HepG2 (cell line): ENCODE measurements at regions not wholly inside any gene's neighbourhood (a gene's known extent, or its start where the extent isn't known, plus 50 kb on each side); places are given as distances from the start of the nearest gene placed in this dataset.

Experiments
- HOXA3 ChIP-seq: sonication (generic); formaldehyde crosslinking; IDR thresholded peaks from 2 replicates; pipeline ENCODE4 v1.5.0; 2020; ENCODE audit warnings: missing genetic modification reagents
- KDM1A ChIP-seq: IDR thresholded peaks from 2 replicates; pipeline ENCODE4 v1.6.1; 2016; ENCODE audit warnings: missing compliant biosample characterization
- MAX ChIP-seq: IDR thresholded peaks from 2 replicates; pipeline ENCODE4 v1.6.1; 2012; ENCODE audit warnings: inconsistent platforms
- MBNL3 ChIP-seq: fragments of 250-450 bp; sonication (Bioruptor Pico); conservative IDR thresholded peaks from 2 replicates; pipeline ENCODE4 v1.8.0; 2022; ENCODE audit warnings: mild to moderate bottlenecking, inconsistent platforms
- MLXIP ChIP-seq: sonication (generic); formaldehyde crosslinking; IDR thresholded peaks from 2 replicates; pipeline ENCODE4 v1.9.0; 2021; ENCODE audit warnings: missing genetic modification reagents, borderline replicate concordance
- RXRA ChIP-seq: sonication (generic); formaldehyde crosslinking; IDR thresholded peaks from 2 replicates; pipeline ENCODE4 v1.5.1; 2020; ENCODE audit warnings: missing genetic modification reagents
- SRSF9 ChIP-seq: fragments of 200-400 bp; formaldehyde crosslinking; IDR thresholded peaks from 2 replicates; pipeline ENCODE4 v1.6.1; 2018; ENCODE audit warnings: borderline replicate concordance, mild to moderate bottlenecking, low read depth, low read length; ENCODE audit not compliant: insufficient read depth, poor library complexity, severe bottlenecking
- WIZ ChIP-seq: sonication (generic); formaldehyde crosslinking; IDR thresholded peaks from 2 replicates; pipeline ENCODE4 v1.5.1; 2020; ENCODE audit warnings: mild to moderate bottlenecking, missing genetic modification reagents
- ZFP36L1 ChIP-seq: sonication (generic); formaldehyde crosslinking; IDR thresholded peaks from 2 replicates; pipeline ENCODE4 v1.8.0; 2022; ENCODE audit warnings: mild to moderate bottlenecking, missing genetic modification reagents, moderate library complexity
- ZMYM2 ChIP-seq: sonication (generic); formaldehyde crosslinking; IDR thresholded peaks from 2 replicates; pipeline ENCODE4 v1.8.0; 2022; ENCODE audit warnings: mild to moderate bottlenecking, missing genetic modification reagents
- ZZZ3 ChIP-seq: sonication (generic); formaldehyde crosslinking; IDR thresholded peaks from 2 replicates; pipeline ENCODE4 v1.4.0; 2020; ENCODE audit warnings: missing genetic modification reagents, mild to moderate bottlenecking, borderline replicate concordance
- TF ChIP-seq, protein P1 (sequence below), 2 experiments: sonication (generic) in 1 of 2; formaldehyde crosslinking in 1 of 2; IDR thresholded peaks; 2 replicates each; pipeline versions ENCODE4 v1.5.1 to v1.6.1; 2011 to 2020; ENCODE audit warnings: borderline replicate concordance in 1 of 2, low read depth in 1 of 2, low read length in 1 of 2, mild to moderate bottlenecking in 1 of 2, missing genetic modification reagents in 1 of 2, moderate library complexity in 1 of 2
- TF ChIP-seq, protein P2 (sequence below): sonication (generic); formaldehyde crosslinking; IDR thresholded peaks from 2 replicates; pipeline ENCODE4 v1.5.0; 2020; ENCODE audit warnings: mild to moderate bottlenecking, missing genetic modification reagents, moderate library complexity

DNA sequence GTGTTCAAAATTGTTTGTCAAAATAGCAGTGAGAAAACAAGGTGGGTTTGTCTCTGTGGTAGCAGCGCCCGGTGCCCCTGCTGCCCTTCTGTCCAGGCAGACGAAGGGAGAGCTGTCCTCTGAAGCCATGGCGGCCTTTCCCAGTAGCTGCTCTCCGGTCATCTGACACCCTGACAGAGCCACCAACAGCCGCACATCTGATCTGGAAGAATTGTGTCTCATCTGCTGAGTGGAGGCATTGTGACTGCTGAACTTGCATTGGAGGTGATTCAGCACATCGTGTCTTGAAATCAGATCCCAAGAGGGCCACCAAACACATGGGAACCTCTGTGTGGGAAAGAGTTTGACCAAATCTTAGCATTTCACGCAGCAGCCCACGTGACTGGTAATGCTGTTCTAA lies 337.6 kb upstream of the IRX1 start:
- TF ChIP-seq ZZZ3 (no peak), RXRA (CRISPR knock-in tag) (no peak), HOXA3 (CRISPR knock-in tag) (no peak), MBNL3 (no peak), MAX (no peak), KDM1A (CRISPR knock-in tag) (no peak), SRSF9 (no peak), WIZ (CRISPR knock-in tag) (no peak), ZFP36L1 (CRISPR knock-in tag) (no peak), ZMYM2 (CRISPR knock-in tag) (no peak), MLXIP (CRISPR knock-in tag) (no peak)
- TF ChIP-seq, protein P1, sequence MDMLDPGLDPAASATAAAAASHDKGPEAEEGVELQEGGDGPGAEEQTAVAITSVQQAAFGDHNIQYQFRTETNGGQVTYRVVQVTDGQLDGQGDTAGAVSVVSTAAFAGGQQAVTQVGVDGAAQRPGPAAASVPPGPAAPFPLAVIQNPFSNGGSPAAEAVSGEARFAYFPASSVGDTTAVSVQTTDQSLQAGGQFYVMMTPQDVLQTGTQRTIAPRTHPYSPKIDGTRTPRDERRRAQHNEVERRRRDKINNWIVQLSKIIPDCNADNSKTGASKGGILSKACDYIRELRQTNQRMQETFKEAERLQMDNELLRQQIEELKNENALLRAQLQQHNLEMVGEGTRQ (IDR thresholded peaks at IDR 0.05; ENCODE audit: low read depth, low read length), result no peak
- TF ChIP-seq, protein P1 (CRISPR knock-in tag; IDR thresholded peaks at IDR 0.05; ENCODE audit: borderline replicate concordance), result no peak
- TF ChIP-seq, protein P2, sequence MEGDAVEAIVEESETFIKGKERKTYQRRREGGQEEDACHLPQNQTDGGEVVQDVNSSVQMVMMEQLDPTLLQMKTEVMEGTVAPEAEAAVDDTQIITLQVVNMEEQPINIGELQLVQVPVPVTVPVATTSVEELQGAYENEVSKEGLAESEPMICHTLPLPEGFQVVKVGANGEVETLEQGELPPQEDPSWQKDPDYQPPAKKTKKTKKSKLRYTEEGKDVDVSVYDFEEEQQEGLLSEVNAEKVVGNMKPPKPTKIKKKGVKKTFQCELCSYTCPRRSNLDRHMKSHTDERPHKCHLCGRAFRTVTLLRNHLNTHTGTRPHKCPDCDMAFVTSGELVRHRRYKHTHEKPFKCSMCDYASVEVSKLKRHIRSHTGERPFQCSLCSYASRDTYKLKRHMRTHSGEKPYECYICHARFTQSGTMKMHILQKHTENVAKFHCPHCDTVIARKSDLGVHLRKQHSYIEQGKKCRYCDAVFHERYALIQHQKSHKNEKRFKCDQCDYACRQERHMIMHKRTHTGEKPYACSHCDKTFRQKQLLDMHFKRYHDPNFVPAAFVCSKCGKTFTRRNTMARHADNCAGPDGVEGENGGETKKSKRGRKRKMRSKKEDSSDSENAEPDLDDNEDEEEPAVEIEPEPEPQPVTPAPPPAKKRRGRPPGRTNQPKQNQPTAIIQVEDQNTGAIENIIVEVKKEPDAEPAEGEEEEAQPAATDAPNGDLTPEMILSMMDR, result no peak
